ENCODE measurements at regions not wholly inside any gene's neighbourhood (a gene's known extent, or its start where the extent isn't known, plus 50 kb on each side); places are given as distances from the start of the nearest gene placed in this dataset.
A peak's percentile ranks its signal among the peaks of the same experiment; 100 is the strongest.

DNA sequence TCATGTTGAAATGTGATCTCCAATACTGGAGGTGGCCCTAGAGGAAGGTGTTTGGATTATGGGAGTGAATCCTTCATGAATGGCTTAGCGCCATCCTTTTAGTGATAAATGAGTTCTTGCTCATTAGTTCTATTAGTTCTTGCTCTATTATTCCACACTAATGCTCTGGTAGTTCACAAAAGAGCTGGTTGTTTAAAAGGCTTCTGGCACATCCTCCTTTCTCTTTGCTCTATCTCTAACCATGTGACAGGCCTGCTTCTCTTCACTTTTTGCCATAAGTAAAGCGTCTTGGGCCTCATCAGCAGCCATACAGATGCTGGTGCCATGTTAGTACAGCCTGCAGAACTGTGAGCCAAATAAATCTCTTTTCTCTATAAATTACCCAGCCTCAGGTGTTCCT is 469.9 kb downstream of the GUCY1A2 start:
- Mint-ChIP-seq H3K27ac (no peak overlapping the region), H3K4me1 (no peaks in the 10 kb centered on the region), H3K36me3 (no peaks in the 10 kb centered on the region), H3K9me3 (peaks cover 0 to 23% (median 15%) of the 10 kb centered on the region in 7 donors), H3K27me3 (ENCODE audit: low read depth in 3 of 3) (peaks cover 0 to 3% (median 0%) of the 10 kb centered on the region in 3 donors), H3K4me3 (no peak overlapping the region)
- Histone ChIP-seq H3K36me3 (replicated peaks in 1 of 2; ENCODE audit: control insufficient read depth in 1 of 2, insufficient read depth in 2 of 2, low read length in 2 of 2) (no peaks in the 10 kb centered on the region), H3K27me3 (ENCODE audit: control insufficient read depth in 2 of 2, insufficient read depth in 2 of 2, low read length in 2 of 2) (no peaks in the 10 kb centered on the region), H3K4me1 (ENCODE audit: control insufficient read depth in 1 of 2, insufficient read depth in 2 of 2, low read length in 2 of 2) (no peaks in the 10 kb centered on the region), H3K9ac (ENCODE audit: insufficient read depth, low read length, poor library complexity, severe bottlenecking) (no peak overlapping the region), H2AFZ (ENCODE audit: insufficient read depth, low read depth, low read length, poor library complexity, severe bottlenecking) (no peak overlapping the region), H3K4me2 (replicated peaks; ENCODE audit: extremely low read depth, low read length, poor library complexity, severe bottlenecking) (no peak overlapping the region), H4K20me1 (ENCODE audit: insufficient read depth, low read length) (no peaks in the 10 kb centered on the region), H3K9me3 (replicated peaks in 1 of 2; ENCODE audit: control insufficient read depth in 1 of 2, insufficient read depth in 1 of 2, low read length in 2 of 2) (peaks cover 20 to 24% of the 10 kb centered on the region in 2 donors), H3K27ac (ENCODE audit: low read depth in 1 of 2, low read length in 2 of 2) (no peak overlapping the region), H3K4me3 (replicated peaks in 1 of 3; ENCODE audit: low read depth in 2 of 3, low read length in 3 of 3) (no peak overlapping the region), H3K79me2 (ENCODE audit: insufficient read depth, low read length) (no peaks in the 10 kb centered on the region)
- TF ChIP-seq, protein P1, sequence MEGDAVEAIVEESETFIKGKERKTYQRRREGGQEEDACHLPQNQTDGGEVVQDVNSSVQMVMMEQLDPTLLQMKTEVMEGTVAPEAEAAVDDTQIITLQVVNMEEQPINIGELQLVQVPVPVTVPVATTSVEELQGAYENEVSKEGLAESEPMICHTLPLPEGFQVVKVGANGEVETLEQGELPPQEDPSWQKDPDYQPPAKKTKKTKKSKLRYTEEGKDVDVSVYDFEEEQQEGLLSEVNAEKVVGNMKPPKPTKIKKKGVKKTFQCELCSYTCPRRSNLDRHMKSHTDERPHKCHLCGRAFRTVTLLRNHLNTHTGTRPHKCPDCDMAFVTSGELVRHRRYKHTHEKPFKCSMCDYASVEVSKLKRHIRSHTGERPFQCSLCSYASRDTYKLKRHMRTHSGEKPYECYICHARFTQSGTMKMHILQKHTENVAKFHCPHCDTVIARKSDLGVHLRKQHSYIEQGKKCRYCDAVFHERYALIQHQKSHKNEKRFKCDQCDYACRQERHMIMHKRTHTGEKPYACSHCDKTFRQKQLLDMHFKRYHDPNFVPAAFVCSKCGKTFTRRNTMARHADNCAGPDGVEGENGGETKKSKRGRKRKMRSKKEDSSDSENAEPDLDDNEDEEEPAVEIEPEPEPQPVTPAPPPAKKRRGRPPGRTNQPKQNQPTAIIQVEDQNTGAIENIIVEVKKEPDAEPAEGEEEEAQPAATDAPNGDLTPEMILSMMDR (IDR thresholded peaks at IDR 0.05), result no peak
- 83% methylated on average over 1 of the region's 2 CpGs for WGBS (ENCODE audit: insufficient coverage)
- intact Hi-C loops (cut with micrococcal nuclease), result no loop called here
- no peak for DNase-seq

DNA sequence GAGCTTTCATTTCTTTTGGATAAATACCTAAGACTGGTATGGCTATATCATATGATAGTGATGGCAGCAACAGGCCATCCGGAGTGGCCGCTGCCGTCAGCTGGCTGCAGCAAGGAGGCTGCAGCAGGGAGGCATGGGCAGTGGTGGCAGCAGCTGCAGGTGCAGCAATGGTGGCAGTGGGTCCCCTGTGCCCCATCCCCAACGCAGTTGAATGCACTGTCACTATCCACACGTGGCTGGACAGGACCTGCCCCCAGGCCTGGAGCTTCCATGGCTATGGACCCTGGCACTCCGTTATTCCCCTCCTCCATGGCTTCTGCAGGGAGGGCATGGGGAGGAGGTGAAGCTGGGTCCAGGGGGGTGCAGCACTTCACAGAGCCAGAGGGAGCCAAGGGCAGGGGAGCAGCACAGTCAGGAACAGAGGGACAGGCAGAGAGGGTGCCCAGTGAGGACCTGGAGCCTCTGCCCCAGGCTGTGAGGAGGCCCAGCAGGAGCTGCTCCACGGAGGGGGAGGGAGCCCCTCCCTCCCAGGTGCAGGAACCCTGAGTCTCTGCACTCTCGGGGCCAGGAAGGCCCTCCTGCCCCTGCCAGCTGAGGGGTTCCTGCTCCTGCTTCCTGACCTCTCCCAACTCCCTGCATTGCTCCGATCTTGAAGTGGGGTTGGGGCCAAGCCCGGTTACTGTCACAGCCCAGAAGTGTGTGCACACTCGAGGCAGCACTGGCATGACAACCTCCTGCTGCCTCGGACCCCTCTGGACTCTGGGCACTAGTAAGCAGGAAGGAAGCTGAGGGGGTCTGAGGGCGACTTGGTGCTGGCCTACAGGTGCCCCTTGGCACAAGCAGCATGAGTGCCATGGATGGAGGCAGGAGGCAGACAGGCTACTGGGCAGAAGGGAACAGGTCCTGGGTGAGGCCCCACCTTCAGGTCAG is 466.3 kb downstream of the GUCY1A2 start:
- intact Hi-C loops (cut with micrococcal nuclease), result no loop called here
- no peaks in the 10 kb centered on the region for H3K27me3 ChIP-seq (ENCODE audit: control insufficient read depth in 2 of 2, insufficient read depth in 2 of 2, low read length in 2 of 2)
- Mint-ChIP-seq H3K4me1 (no peaks in the 10 kb centered on the region), H3K27ac (no peak overlapping the region), H3K4me3 (no peak overlapping the region), H3K36me3 (no peaks in the 10 kb centered on the region), H3K9me3 (peaks cover 5 to 27% (median 14%) of the 10 kb centered on the region in 7 donors), H3K27me3 (ENCODE audit: low read depth in 3 of 3) (peaks cover 0 to 1% (median 0%) of the 10 kb centered on the region in 3 donors)
- peaks cover 35 to 39% of the 10 kb centered on the region in 2 donors for H3K9me3 ChIP-seq (replicated peaks in 1 of 2; ENCODE audit: control insufficient read depth in 1 of 2, insufficient read depth in 1 of 2, low read length in 2 of 2)
- H3K4me1 ChIP-seq (ENCODE audit: control insufficient read depth in 1 of 2, insufficient read depth in 2 of 2, low read length in 2 of 2), result no peaks in the 10 kb centered on the region
- peak in 1 of 3 donors; percentile 1 for DNase-seq
- H3K27ac ChIP-seq (ENCODE audit: low read depth in 1 of 2, low read length in 2 of 2), result no peak overlapping the region
- H3K36me3 ChIP-seq (replicated peaks in 1 of 2; ENCODE audit: control insufficient read depth in 1 of 2, insufficient read depth in 2 of 2, low read length in 2 of 2), result no peaks in the 10 kb centered on the region
- no peaks in the 10 kb centered on the region for H3K79me2 ChIP-seq (ENCODE audit: insufficient read depth, low read length)
- TF ChIP-seq, protein P1 (IDR thresholded peaks at IDR 0.05), result no peak
- no peak overlapping the region for H3K4me3 ChIP-seq (replicated peaks in 1 of 3; ENCODE audit: low read depth in 2 of 3, low read length in 3 of 3)
- H3K9ac ChIP-seq (ENCODE audit: insufficient read depth, low read length, poor library complexity, severe bottlenecking), result no peak overlapping the region
- H2AFZ ChIP-seq (ENCODE audit: insufficient read depth, low read depth, low read length, poor library complexity, severe bottlenecking), result no peak overlapping the region
- H3K4me2 ChIP-seq (replicated peaks; ENCODE audit: extremely low read depth, low read length, poor library complexity, severe bottlenecking), result no peak overlapping the region
- H4K20me1 ChIP-seq (ENCODE audit: insufficient read depth, low read length), result no peaks in the 10 kb centered on the region
- WGBS (ENCODE audit: insufficient coverage), result 87% methylated on average over 8 of the region's 13 CpGs
